GM21529 (cell line): ENCODE measurements at regions not wholly inside any gene's neighbourhood (a gene's known extent, or its start where the extent isn't known, plus 50 kb on each side); places are given as distances from the start of the nearest gene placed in this dataset.

Experiments
- ATAC-seq: cut with Tn5 transposase; IDR thresholded peaks from one replicate; pipeline ENCODE4 v1.9.1; 2021; ENCODE audit not compliant: unreplicated experiment

- no peak for ATAC-seq
Measured at GRCh38 chr12:130098301-130099005, 63.8 kb upstream of the FZD10 start.

- no peak for ATAC-seq
Measured at GRCh38 chr12:130100634-130101362, 61.5 kb upstream of the FZD10 start.

- no peak for ATAC-seq
Measured at GRCh38 chr12:130101370-130101769, 60.9 kb upstream of the FZD10 start.

GRCh38 chr12:130102266-130102665 is 60.0 kb upstream of the FZD10 start:
- no peak for ATAC-seq

- no peak for ATAC-seq
Measured at GRCh38 chr12:130104571-130105106, 57.6 kb upstream of the FZD10 start.

GRCh38 chr12:130109062-130109945 is 53.0 kb upstream of the FZD10 start:
- no peak for ATAC-seq

GRCh38 chr12:130110914-130111313 is 51.4 kb upstream of the FZD10 start:
- ATAC-seq: no peak

GRCh38 chr12:130111965-130112496 is 50.2 kb upstream of the FZD10 start:
- ATAC-seq: no peak
